Smooth muscle cell (in vitro differentiated cells): ENCODE measurements at regions not wholly inside any gene's neighbourhood (a gene's known extent, or its start where the extent isn't known, plus 50 kb on each side); places are given as distances from the start of the nearest gene placed in this dataset.
A peak's percentile ranks its signal among the peaks of the same experiment; 100 is the strongest.

ENCODE experiments used
- DNase-seq: peaks from one replicate; lab custom pipeline; 2025; ENCODE audit not compliant: unreplicated experiment; lab: John Stamatoyannopoulos, UW
- H2AFZ ChIP-seq: fragments of 200-600 bp; sonication (generic); 2 replicates; pipeline ENCODE4 v1.6.0; 2016; ENCODE audit warnings: antibody characterized with exemption, low read depth, mild to moderate bottlenecking
- H3F3A ChIP-seq: fragments of 200-600 bp; sonication (generic); 2 replicates; pipeline ENCODE4 v1.6.0; 2017; ENCODE audit warnings: antibody characterized with exemption, low read depth
- H3K27ac ChIP-seq: fragments of 200-600 bp; sonication (generic); 2 replicates; pipeline ENCODE4 v1.5.1; 2016; ENCODE audit warnings: low read depth, mild to moderate bottlenecking
- H3K27me3 ChIP-seq: fragments of 200-600 bp; sonication (generic); 2 replicates; pipeline ENCODE4 v1.6.1; 2016; ENCODE audit warnings: low read depth, mild to moderate bottlenecking
- H3K36me3 ChIP-seq: fragments of 200-600 bp; sonication (generic); 2 replicates; pipeline ENCODE4 v1.5.1; 2016; ENCODE audit warnings: low read depth
- H3K4me1 ChIP-seq: fragments of 200-600 bp; sonication (generic); 2 replicates; pipeline ENCODE4 v1.5.1; 2016; ENCODE audit warnings: low read depth
- H3K4me2 ChIP-seq: fragments of 200-600 bp; sonication (generic); 2 replicates; pipeline ENCODE4 v1.6.0; 2016; ENCODE audit warnings: mild to moderate bottlenecking
- H3K4me3 ChIP-seq: fragments of 200-600 bp; sonication (generic); 2 replicates; pipeline ENCODE4 v1.5.1; 2016; ENCODE audit warnings: mild to moderate bottlenecking
- H3K79me2 ChIP-seq: fragments of 200-600 bp; sonication (generic); 2 replicates; pipeline ENCODE4 v1.6.0; 2016; ENCODE audit warnings: low read depth, mild to moderate bottlenecking
- H3K9ac ChIP-seq: fragments of 200-600 bp; sonication (generic); 2 replicates; pipeline ENCODE4 v1.6.0; 2016; ENCODE audit warnings: low read depth
- H3K9me3 ChIP-seq: fragments of 200-600 bp; sonication (generic); replicated peaks from 2 replicates; pipeline ENCODE4 v1.5.1; 2016; ENCODE audit warnings: low read depth
- H4K20me1 ChIP-seq: fragments of 200-600 bp; sonication (generic); 2 replicates; pipeline ENCODE4 v1.6.0; 2016; ENCODE audit warnings: low read depth
- CTCF ChIP-seq: fragments of 200-600 bp; sonication (generic); IDR thresholded peaks from 2 replicates; pipeline ENCODE4 v1.5.1; 2017; ENCODE audit warnings: borderline replicate concordance, mild to moderate bottlenecking, antibody characterized with exemption; ENCODE audit not compliant: insufficient read depth, poor library complexity, severe bottlenecking
- WGBS: methylation state at CpG from one replicate; pipeline ENCODE4 v1.1.7; 2016; ENCODE audit warnings: low lambda C conversion rate; 5-methylcytosine and 5-hydroxymethylcytosine counted together

DNA sequence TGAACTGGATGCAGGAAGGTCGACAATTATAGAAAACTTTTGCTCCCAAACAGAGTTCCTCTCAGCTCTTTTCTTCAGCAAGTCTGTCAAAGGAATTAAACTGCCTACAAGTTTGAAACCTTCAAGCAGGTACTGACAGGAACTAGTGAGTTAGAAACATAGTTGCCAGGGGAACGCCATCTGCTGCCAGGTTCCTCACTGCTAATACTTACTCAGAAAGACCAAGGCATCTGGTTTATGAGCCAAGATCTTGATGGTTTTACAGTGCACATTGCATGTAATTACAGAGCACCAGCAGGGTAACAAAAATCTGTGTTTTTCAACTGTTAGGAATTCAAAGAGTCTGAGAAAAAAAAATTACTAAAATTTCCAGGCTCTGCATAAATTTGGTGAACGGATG is 300.0 kb upstream of the NRG3 start:
- no peak for DNase-seq
- Histone ChIP-seq H3K4me1 (no peaks in the 10 kb centered on the region), H4K20me1 (no peaks in the 10 kb centered on the region), H2AFZ (no peak overlapping the region), H3K79me2 (no peaks in the 10 kb centered on the region), H3K9ac (no peak overlapping the region), H3F3A (no peaks in the 10 kb centered on the region), H3K36me3 (no peaks in the 10 kb centered on the region), H3K4me2 (no peak overlapping the region), H3K9me3 (no peaks in the 10 kb centered on the region), H3K27ac (no peak overlapping the region), H3K27me3 (no peaks in the 10 kb centered on the region), H3K4me3 (no peak overlapping the region)
- TF ChIP-seq CTCF: no peak
- 67% methylated on average over 3 of the region's 3 CpGs for WGBS

GRCh38 chr10:81576336-81576735 is 298.7 kb upstream of the NRG3 start:
- Histone ChIP-seq H2AFZ (no peak overlapping the region), H3K79me2 (no peaks in the 10 kb centered on the region), H3K27me3 (no peaks in the 10 kb centered on the region), H4K20me1 (no peaks in the 10 kb centered on the region), H3K4me2 (no peak overlapping the region), H3K4me3 (no peak overlapping the region), H3K4me1 (no peaks in the 10 kb centered on the region), H3K36me3 (no peaks in the 10 kb centered on the region), H3K9me3 (no peaks in the 10 kb centered on the region), H3K27ac (no peak overlapping the region), H3F3A (no peaks in the 10 kb centered on the region), H3K9ac (no peak overlapping the region)
- 100% methylated on average over 2 of the region's 2 CpGs for WGBS
- no peak for TF ChIP-seq CTCF
- no peak for DNase-seq

DNA sequence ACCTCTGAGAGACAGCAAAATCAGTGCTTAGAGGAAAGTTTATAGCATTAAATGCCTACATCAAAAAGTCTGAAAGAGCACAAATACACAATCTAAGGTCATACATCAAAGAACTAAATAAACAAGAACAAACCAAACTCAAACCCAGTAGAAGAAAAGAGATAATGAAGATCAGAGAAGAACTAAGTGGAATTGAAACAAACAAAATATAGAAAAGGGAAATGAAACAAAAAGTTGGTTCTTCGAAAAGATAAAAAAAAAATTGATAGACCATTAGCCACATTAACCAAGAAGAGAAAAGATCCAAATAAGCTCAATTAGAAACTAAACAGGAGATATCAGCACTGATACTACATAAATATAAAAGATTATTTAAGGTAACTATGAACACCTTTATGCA is 280.0 kb upstream of the NRG3 start:
- H3F3A ChIP-seq: no peaks in the 10 kb centered on the region
- H3K9ac ChIP-seq: no peak overlapping the region
- no peaks in the 10 kb centered on the region for H3K79me2 ChIP-seq
- H3K27ac ChIP-seq: no peak overlapping the region
- no peak overlapping the region for H2AFZ ChIP-seq
- no peaks in the 10 kb centered on the region for H3K27me3 ChIP-seq
- no peaks in the 10 kb centered on the region for H4K20me1 ChIP-seq
- WGBS: 75% methylated on average over 1 of the region's 1 CpG
- H3K4me3 ChIP-seq: no peak overlapping the region
- H3K4me2 ChIP-seq: no peak overlapping the region
- H3K36me3 ChIP-seq: no peaks in the 10 kb centered on the region
- DNase-seq: no peak
- H3K4me1 ChIP-seq: no peaks in the 10 kb centered on the region
- H3K9me3 ChIP-seq: peaks cover 3% of the 10 kb centered on the region
- TF ChIP-seq CTCF: no peak

GRCh38 chr10:81600185-81600584 is 274.8 kb upstream of the NRG3 start:
- H2AFZ ChIP-seq: peak overlapping the region; percentile 18
- no peaks in the 10 kb centered on the region for H3K4me1 ChIP-seq
- H4K20me1 ChIP-seq: no peaks in the 10 kb centered on the region
- H3K27ac ChIP-seq: peak overlapping the region; percentile 68
- DNase-seq: no peak
- H3K9ac ChIP-seq: peak overlapping the region; percentile 54
- no peak overlapping the region for H3K4me3 ChIP-seq
- TF ChIP-seq CTCF: no peak
- H3K9me3 ChIP-seq: no peaks in the 10 kb centered on the region
- no peaks in the 10 kb centered on the region for H3K36me3 ChIP-seq
- no peaks in the 10 kb centered on the region for H3K27me3 ChIP-seq
- WGBS: 71% methylated on average over 2 of the region's 2 CpGs
- no peaks in the 10 kb centered on the region for H3F3A ChIP-seq
- no peaks in the 10 kb centered on the region for H3K79me2 ChIP-seq
- H3K4me2 ChIP-seq: peak overlapping the region; percentile 41
